GM12875 (cell line): ENCODE measurements at regions not wholly inside any gene's neighbourhood (a gene's known extent, or its start where the extent isn't known, plus 50 kb on each side); places are given as distances from the start of the nearest gene placed in this dataset.

ENCODE experiments used
- H3K4me3 ChIP-seq: one replicate; pipeline ENCODE4 v1.5.1; 2011; ENCODE audit warnings: low read depth, low read length, control low read depth
- CTCF ChIP-seq: IDR thresholded peaks from 2 replicates; pipeline ENCODE4 v1.5.1; 2011; ENCODE audit warnings: low read depth, mild to moderate bottlenecking, control low read depth, inconsistent platforms, low read length, moderate library complexity, borderline replicate concordance; ENCODE audit not compliant: insufficient read depth

GRCh38 chr1:83098791-83099190 lies 900.1 kb downstream of the TTLL7 start:
- no peak for TF ChIP-seq CTCF
- no peak overlapping the region for H3K4me3 ChIP-seq

GRCh38 chr1:83098131-83098530 lies 900.8 kb downstream of the TTLL7 start:
- TF ChIP-seq CTCF, result no peak
- no peak overlapping the region for H3K4me3 ChIP-seq

- H3K4me3 ChIP-seq, result no peak overlapping the region
- TF ChIP-seq CTCF, result no peak
Observed at GRCh38 chr1:83097715-83098114, 901.2 kb downstream of the TTLL7 start.

GRCh38 chr1:83095570-83095969 lies 903.4 kb downstream of the TTLL7 start:
- TF ChIP-seq CTCF, result no peak
- H3K4me3 ChIP-seq, result no peak overlapping the region

GRCh38 chr1:83090195-83090594 lies 908.7 kb downstream of the TTLL7 start:
- TF ChIP-seq CTCF, result no peak
- H3K4me3 ChIP-seq, result no peak overlapping the region

- H3K4me3 ChIP-seq, result no peak overlapping the region
- TF ChIP-seq CTCF, result no peak
Observed at GRCh38 chr1:83087851-83088250, 911.1 kb downstream of the TTLL7 start.

GRCh38 chr1:83086986-83087512 lies 911.9 kb downstream of the TTLL7 start:
- TF ChIP-seq CTCF, result no peak
- H3K4me3 ChIP-seq, result no peak overlapping the region
